ENCODE measurements at regions not wholly inside any gene's neighbourhood (a gene's known extent, or its start where the extent isn't known, plus 50 kb on each side); places are given as distances from the start of the nearest gene placed in this dataset.

GRCh38 chr5:173534664-173535063 is 81.8 kb downstream of the BOD1 start:
- DNase-seq (ENCODE audit: low read depth): no peak
- no peaks in the 10 kb centered on the region for H3K27me3 ChIP-seq (ENCODE audit: control insufficient read depth, insufficient read depth, low read length)
- H3K4me3 ChIP-seq (ENCODE audit: low read depth, low read length): no peak overlapping the region
- ChIA-PET CTCF (interaction anchor here (0.9 kb wide), 1 partner anchor 39 kb away, joined by 4 read pairs; no protein-coding TSS in a partner anchor), POLR2A (no interaction called here)
- no peaks in the 10 kb centered on the region for H3K36me3 ChIP-seq (ENCODE audit: control insufficient read depth, insufficient read depth, low read length)
- no peak for TF ChIP-seq CTCF (IDR thresholded peaks at IDR 0.05; ENCODE audit: insufficient read depth, low read depth, low read length)

- POLR2A ChIA-PET: no interaction called here
- DNase-seq (ENCODE audit: low read depth): no peak
- CTCF ChIA-PET: interaction anchor here (0.9 to 1.2 kb wide), 2 partner anchors 20 to 39 kb away, joined by 3 to 4 read pairs; no protein-coding TSS in a partner anchor
Measured at GRCh38 chr5:173534031-173534430, 82.4 kb downstream of the BOD1 start.

GRCh38 chr5:173532689-173533250 is 83.7 kb downstream of the BOD1 start:
- POLR2A ChIA-PET: interaction anchor here (0.6 kb wide), 1 partner anchor 16 kb away, joined by 3 read pairs; no protein-coding TSS in a partner anchor
- no peak for TF ChIP-seq CTCF (IDR thresholded peaks at IDR 0.05; ENCODE audit: insufficient read depth, low read depth, low read length)

More at GRCh38 chr5:173534031-173534430, 82.4 kb downstream of the BOD1 start:
- no peaks in the 10 kb centered on the region for H3K36me3 ChIP-seq (ENCODE audit: control insufficient read depth, insufficient read depth, low read length)
- no peaks in the 10 kb centered on the region for H3K27me3 ChIP-seq (ENCODE audit: control insufficient read depth, insufficient read depth, low read length)
- TF ChIP-seq CTCF (IDR thresholded peaks at IDR 0.05; ENCODE audit: insufficient read depth, low read depth, low read length): no peak
- H3K4me3 ChIP-seq (ENCODE audit: low read depth, low read length): no peak overlapping the region

GRCh38 chr5:173531863-173532262 is 84.6 kb downstream of the BOD1 start:
- POLR2A ChIA-PET: interaction anchor here (0.6 kb wide), 1 partner anchor 33 kb away, joined by 3 read pairs; no protein-coding TSS in a partner anchor

More at GRCh38 chr5:173532689-173533250, 83.7 kb downstream of the BOD1 start:
- Histone ChIP-seq H3K4me3 (ENCODE audit: low read depth, low read length) (no peak overlapping the region), H3K27me3 (ENCODE audit: control insufficient read depth, insufficient read depth, low read length) (no peaks in the 10 kb centered on the region), H3K36me3 (ENCODE audit: control insufficient read depth, insufficient read depth, low read length) (no peaks in the 10 kb centered on the region)
- CTCF ChIA-PET: interaction anchor here (0.9 to 1.3 kb wide), 2 partner anchors 9 to 32 kb away, joined by 3 to 4 read pairs; no protein-coding TSS in a partner anchor
- DNase-seq (ENCODE audit: low read depth): no peak

More at GRCh38 chr5:173531863-173532262, 84.6 kb downstream of the BOD1 start:
- Histone ChIP-seq H3K36me3 (ENCODE audit: control insufficient read depth, insufficient read depth, low read length) (no peaks in the 10 kb centered on the region), H3K27me3 (ENCODE audit: control insufficient read depth, insufficient read depth, low read length) (no peaks in the 10 kb centered on the region), H3K4me3 (ENCODE audit: low read depth, low read length) (no peak overlapping the region)
- DNase-seq (ENCODE audit: low read depth): no peak
- CTCF ChIA-PET: interaction anchor here (0.9 kb wide), 1 partner anchor 10 kb away, joined by 4 read pairs; no protein-coding TSS in a partner anchor
- TF ChIP-seq CTCF (IDR thresholded peaks at IDR 0.05; ENCODE audit: insufficient read depth, low read depth, low read length): no peak

Measured in BJ (cell line).